Stimulated activated CD4-positive, alpha-beta T cell treated with anti-CD3 and anti-CD28 coated beads, Interleukin-1b, Interleukin-23, amount 100 ng/mL, for 4 hours (primary cell): ENCODE measurements at regions not wholly inside any gene's neighbourhood (a gene's known extent, or its start where the extent isn't known, plus 50 kb on each side); places are given as distances from the start of the nearest gene placed in this dataset.

ENCODE experiments used
- DNase-seq, 2 donors: peaks; one replicate each; pipeline ENCODE4 v3.0.0-alpha.2; 2020; ENCODE audit warnings: low read depth in 2 of 2

DNA sequence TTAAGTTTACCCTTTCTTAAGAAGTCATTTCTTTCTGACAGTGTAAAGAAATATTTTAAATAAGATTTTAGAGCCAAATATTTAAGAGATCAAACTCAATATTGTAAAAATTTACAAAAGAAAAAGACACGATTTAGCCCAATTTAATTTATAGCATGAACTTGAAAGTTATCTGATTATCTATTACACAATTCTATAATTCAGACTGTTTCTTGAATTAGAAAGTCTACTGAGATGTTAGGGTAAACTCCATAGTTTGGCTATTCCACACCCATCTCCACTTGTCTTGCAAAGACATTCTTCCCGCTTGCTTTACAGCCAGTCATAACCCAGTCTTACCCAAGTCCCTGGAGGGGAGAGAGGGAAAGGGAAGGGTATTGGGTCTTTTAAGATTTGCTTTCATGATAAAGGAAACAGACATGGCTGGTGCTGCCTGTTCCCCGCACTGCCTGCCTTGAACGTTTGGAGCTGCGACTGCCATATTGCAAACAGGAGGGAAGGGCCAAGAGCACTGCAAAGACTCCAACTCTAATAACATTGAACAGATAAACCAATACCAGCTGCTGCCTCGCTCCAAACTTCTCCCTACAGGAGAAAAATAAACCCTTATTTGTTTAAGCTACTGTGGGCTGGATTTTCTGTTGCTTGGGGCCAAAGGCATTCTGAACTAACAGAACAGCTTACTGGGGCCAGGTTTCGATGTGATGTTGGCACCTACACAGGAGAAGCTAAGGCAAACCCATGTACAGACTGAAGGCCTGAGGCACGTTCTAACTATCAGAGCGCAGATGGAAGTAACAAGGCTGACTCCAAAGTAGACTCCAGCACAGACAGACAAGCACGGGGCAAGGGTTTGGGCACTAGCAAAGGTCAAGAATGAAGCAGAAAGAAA, 552.3 kb upstream of the JARID2 start:
- DNase-seq: no peak

DNA sequence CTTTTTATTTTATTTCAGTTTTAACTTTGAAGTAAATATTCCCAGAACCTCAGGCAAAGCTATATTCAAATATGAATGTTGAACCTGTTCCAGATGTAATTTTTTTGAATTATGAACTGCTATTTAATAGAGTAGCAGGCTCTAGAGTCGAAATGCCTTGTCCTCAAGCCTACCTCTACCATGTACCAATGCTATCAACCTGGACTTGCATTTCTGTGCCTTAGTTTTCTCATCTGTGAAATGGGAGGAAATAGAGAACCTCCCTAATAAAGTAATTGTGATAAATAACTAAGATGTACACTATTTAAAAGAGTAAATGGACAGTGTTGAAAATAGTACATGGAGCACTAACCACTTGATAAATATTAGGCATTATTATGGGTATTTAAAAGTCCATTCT, 551.6 kb upstream of the JARID2 start:
- DNase-seq: no peak

DNA sequence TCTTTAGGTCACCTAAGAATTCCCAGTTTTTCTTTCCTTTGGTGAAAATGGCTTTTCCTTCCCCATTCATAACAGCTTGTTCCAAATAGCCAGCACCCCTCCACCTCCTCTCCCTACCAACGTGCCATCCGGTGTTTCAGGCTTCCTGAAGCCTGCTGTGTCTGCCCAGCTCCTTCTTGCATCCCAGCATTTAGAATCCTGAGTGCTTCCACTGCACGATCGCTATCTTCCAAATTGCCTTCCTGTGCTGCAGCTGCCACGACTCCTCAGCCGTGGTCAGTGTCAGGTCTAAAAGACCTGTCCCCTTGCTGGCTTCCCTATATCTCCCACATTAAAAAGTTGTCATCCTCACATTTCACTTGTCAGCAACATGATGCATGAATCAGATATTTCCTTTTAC, 550.3 kb upstream of the JARID2 start:
- no peak for DNase-seq

DNA sequence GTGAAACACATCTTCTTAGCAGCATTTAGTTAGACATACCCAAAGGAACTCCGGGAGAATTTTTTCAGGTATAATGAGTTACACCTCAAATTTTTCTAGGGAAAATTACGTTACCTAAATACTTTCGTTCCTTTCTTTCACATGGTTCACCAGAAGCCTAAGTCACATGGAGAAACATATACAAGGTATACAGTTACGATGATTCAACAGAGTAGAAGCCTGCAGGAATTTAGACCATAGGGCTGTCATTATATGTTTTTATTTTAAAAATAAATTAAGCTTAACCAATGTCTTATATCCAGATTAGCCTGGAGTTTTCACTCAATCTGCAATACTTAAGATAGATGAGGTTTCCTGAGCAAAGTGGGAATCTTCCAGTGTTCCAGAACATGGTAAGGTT, 549.5 kb upstream of the JARID2 start:
- DNase-seq: no peak

DNA sequence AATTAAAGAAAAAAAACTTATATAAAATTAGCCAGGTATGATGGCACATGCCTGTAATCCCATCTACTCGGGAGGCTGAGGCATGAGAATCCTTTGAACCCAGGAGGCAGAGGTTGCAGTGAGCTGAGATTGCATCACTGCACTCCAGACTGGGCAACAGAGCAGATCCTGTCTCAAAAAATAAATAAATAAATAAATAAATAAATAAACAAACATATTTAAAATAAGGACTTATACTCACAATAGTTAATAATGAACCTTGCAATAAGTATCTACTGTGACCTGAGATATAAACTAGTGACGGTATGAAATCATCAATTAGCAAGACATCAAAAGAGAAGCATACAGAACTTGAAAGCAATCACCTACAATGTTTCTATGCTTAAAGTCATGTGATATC, 548.4 kb upstream of the JARID2 start:
- no peak for DNase-seq

DNA sequence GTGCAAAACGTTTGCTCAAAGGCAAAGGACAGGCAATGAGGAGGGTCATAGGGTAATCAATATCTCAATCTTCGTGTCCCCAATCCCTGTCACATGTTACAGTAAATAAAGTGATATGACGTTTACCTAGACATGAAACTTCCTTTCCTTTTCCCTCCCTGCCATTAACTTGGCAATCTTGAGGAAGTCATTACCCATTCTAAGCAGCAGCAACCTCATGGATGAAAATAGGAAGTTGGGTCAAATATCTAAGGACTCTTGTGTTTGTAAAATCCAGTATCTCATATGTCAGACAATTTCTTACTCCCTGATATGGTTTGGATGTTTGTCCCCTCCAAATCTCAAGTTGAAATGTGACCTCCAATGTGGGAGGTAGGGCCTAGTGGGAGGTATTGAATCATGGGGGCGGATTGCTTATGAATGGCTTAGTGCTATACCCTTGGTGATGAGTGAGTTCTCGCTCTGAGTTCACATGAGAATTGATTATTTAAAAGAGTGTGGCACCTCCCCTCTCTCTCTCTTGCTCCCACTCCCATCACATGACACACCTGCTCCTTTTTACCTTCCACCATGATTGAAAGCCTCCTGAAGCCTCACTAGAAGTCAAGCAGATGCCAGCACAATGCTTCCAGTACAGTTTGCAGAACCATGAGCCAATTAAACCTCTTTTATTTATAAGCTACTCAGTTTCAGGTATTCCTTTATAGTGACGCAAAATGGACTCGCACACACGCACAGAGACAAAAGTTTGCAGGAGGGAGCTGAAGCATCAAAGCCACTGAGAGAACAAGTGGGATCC, 545.9 kb upstream of the JARID2 start:
- DNase-seq: no peak

DNA sequence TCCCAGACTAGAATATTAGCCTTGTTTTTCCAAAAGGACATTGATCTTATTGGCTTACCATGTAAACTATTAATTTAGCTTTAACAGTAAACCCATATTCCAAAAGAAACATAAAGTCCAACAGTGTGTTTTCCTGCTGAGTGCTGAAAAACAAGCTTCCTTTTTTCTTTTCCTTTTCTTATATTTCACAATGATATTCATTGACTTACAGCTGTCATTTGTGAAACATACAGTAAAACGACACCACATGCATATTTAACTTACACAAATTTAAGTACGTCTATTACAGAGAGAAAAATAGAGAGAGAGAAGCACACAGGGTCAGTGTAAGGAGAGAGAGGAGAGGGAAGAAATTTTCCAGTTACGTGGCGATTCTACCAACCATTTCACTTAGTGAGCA, 543.9 kb upstream of the JARID2 start:
- no peak for DNase-seq

DNA sequence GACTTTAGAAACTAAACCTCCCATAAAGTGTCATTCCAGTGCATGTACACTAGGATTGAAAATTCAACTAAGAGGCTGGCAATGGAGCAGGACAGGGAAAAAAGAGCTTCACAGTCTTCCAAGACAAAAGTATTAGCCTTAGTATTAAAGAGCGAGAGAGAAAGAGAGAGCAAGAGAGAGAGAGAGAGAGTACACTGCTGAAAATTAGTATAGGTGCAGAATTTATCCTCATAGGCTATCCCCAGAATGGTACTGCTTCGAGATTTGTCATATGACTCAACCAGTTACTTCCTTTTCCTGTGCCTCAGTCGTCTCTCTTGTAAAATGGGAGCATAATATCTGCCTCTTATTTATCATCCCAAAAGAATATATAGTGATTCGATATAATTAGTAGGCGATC, 543.2 kb upstream of the JARID2 start:
- DNase-seq: no peak

DNA sequence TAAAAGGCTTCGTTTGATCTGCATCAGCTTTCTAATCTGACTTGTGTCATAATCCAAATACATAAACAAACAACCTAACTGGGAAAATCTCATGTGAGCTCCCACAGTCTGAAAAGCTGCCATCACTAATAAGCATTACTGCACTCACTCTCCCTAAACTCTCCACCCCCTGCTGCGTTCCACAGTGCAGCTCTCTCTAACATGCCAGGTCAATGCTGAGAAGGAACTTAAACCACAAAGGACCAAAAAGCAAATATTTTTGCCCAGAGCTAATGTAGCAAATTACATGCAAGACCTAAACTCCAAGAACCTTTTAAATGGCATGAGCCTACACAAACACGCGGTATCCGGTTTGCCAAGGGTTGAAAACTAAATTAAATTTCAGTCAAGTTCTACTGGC, 542.3 kb upstream of the JARID2 start:
- no peak for DNase-seq

DNA sequence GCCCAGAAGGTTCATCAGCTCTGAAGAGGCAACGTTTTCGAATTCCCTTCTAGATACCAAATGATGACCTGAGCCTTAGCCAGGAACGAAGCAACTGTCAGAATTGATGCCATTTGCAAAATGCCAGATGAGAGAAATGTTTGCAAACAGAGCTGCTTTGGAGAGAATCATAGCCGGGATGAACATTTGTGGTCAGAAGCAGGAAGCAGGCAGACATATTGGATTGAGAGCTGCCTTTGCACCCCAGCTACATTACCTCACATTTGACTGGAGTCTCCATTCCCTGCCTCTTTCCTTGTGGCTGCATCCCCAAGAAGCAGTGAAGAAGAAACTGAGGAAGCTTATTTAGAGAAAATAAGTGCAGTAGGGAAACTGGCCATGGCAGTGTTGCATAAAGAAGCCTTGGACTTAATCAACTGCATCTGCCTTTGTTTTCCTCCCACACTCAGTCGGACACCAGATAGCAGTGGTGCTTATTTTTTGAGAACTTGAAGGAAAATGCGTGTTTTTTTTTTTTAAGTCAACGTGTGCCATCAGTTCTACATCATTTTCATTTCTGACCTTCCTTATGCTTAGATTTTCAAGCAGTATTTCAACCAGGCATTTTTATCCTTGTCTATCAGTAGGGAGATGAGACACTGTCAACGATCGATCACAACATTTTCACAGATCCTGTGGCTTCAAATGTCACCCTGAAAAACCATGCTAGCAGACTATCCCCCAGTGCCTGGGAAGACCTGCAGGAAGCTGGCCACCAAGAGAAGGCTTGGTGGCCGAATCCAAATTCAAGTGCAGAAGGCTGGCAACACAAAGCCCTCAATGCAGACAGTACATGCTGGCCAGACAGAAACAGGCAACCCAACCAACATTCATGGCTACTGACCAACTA, 541.2 kb upstream of the JARID2 start:
- DNase-seq: no peak

DNA sequence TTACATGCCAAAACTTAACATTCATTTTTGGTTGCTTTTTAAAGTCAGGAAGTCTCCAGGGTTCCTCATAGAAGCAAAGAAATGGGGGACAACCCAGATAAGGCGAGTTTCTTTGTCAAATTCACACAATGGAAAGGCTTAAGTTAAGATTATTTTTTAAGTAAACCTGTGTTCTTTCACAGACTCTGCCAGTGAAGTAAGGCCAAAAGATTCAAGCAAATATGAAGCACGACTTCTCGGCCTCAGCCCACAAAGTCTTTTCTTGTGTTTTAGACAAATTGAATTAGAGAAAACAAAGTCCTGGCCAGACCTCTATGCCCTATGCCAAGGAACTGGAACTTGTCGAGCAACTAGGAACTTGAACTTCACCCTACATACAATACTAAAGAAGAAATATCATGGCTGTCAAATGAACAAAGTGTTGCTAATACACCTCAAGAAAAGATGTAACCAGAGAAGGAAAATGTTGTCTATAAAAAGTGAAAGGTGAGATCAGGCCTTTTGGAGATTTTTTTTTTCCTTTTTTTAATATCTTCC, 540.0 kb upstream of the JARID2 start:
- no peak for DNase-seq

DNA sequence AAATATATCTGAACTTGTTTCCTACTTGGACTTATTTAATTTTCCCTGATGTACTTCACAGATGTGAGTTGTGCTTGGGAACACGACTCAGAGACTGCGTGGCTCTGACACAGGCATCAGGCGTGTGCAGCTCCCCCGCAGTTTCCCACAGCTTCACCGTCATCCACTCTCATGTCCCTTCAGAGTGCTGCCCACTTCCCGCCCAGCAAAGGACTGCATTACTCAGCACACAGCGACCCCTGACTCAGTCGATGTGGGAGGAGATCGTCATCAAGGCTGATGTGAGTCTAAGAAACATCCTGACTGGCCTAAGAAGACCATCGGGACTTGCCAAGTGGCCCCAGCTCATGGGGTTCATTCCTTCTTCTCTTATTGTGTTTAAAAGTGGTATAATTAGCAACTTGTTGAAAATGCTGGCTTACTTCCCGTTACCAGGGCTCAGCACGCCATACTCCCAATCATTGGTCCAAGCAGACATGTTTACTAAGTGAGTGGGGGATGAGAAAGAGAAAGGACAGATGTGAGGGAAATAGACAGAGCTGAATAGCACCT, 539.4 kb upstream of the JARID2 start:
- peak; percentile 50 to 56 for DNase-seq

DNA sequence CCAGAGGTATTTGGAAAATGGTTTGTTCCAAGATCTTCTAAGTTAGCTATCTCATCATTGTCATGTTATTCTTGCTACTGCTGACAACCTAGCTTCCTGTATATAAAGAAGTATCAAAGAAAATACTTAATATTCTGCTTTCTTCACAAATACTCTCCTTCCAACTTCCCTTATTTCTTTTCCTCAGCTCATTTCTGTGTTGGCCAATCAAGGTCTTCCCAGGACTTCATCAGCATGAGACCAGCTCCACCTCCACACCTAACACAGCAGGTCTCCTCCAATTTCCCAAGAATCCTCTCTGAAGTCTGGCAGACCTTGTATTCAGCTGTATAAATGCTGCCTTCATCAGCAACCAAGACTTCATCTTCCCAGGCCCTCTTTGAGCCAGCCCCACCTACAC, 538.6 kb upstream of the JARID2 start:
- DNase-seq: no peak

DNA sequence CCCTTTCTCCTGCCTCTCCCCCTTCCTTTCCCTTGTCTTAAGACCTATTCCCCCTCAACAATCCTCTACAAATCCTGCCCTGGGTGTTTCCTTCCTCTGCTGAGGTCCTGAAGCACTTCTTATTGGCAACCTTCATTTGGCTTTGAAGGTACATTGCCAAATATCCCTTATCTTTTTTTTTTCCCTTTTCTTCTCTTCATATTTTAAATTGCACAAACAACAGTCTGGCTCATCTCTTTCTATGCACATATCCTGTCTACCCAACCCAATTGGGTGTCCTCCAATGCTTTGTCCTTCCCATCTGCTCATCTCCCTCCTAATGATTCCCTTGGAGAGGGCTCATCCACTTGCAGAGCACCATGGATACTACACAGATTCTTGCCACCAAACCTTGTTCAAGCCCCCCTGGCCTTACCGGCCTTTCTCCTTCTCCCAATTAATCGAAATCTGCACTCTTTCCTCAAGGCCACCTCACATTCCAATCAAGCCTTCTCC, 537.9 kb upstream of the JARID2 start:
- DNase-seq: no peak

DNA sequence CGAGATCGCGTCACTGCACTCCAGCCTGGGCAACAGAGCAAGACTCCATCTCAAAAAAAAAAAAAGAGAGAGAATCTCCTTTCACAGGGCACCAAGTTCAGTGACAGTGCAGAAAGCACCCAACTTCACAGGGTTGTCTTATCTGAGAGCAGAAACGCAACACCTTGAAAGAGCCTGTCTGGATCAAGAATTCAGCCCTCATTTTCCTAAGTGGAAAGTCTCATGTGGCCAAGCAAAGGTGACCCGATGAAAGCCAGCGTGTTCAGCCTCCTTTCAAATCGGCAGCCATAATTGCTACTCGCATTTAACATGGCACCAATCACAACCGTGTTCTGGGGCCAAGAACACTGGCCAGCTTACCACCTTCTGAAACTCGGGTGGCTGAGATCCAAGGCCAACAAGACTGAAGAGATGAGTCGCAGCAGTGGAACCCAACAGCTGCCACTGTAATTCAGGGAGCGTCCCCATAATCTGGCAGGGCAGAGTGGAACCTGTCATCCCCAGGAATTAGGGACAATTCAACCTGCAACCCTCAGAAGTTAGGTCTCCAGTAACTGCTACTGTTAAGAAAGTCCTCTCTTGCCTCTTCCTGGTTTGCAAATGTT, 536.7 kb upstream of the JARID2 start:
- DNase-seq: no peak

DNA sequence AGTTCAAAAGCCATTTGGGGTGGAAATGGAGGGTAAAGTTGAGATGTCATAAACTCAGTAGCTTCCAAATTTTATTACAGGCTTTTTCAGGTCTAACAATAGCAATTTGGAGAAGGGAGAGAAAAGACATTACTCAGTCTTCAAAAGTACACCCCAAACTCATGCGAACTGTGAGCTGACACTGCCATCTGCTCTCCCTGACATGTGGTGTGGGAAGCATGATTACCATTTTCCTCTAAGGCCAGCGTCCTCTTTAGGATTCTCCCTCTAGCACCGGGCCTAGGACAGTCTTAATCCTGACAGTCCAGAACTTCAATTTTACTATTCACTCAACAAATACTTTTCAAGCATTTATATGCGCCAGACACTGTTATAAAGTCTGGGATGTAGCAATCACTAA, 536.0 kb upstream of the JARID2 start:
- no peak for DNase-seq

DNA sequence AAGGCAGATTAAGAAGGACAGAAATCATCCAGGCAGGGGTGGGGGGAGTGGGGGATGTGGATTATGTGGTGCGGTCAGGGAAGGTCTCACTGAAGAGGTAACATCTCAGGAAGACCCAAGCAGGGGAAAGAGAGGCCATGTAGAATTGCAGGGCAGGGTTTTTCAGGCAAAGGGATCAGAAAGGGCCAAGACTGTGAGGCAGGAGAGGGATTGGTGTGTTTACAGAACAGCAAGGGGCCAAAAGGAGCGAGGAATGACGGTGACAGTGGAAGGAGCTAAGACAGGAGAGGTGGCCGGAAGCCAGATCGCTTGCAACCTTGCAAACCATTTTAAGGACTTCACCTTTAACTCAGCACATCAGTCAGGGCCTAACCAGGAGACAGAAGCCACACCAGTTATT, 535.4 kb upstream of the JARID2 start:
- DNase-seq: no peak

DNA sequence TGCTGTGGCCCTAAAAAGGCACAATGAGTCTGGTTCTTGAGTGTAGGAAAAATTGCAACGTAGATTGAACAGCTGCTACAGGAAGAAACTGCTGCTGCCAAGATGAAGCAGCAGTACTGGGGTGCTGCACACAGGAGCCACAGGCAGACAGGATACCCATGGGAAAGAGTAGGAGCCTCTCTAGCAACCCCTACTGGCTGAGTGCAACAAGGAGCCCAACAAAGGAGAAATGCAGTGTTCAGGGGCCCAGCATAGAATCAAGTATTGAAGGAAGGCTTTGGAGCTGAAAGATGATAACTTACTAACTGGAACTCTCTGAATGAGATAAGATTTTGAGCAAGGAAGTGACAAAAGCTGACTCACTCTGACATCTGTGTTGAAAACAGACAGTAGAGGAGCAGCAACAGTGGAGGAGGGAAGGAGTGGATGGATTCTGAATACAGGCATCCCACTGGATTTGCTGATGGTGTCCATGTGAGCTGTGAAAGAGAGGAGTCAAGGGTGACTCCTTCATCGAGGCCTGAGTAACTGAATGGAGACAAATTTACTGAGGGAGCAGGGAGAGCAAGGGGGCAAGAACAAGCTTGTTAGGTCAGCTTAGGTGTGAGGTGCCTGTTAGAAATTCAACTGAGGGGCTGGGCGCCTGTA, 534.7 kb upstream of the JARID2 start:
- no peak for DNase-seq

DNA sequence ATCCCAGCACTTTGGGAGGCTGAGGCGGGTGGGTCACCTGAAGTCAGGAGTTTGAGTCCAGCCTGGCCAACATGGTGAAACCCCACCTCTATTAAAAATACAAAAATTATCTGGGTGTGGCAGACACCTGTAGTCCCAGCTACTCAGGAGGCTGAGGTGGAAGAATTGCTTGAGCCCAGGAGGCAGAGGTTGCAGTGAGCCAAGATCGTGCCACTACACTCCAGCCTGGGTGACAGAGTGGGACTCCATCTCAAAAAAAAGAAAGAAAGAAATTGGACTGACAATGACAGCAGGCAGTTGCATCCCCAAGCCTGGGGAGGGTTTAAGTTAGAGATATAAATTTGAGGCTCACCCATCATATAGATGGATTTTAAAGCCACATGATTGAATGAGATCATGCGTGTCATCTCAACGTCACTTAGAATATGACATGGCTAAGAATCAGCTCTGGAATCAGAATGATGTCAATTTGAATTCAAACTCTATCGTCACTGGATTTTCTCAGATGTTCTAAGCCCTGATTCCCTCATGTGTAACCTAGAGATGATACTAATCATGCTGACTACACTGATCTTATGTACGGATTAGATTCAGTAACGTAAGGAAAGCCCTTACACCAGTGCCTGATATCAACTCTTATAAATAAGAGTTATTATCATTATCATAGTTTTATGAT, 534.0 kb upstream of the JARID2 start:
- DNase-seq: no peak
